Astrocyte (in vitro differentiated cells and primary cell): ENCODE measurements at regions not wholly inside any gene's neighbourhood (a gene's known extent, or its start where the extent isn't known, plus 50 kb on each side); places are given as distances from the start of the nearest gene placed in this dataset.

Experiments used
- CTCF ChIP-seq: IDR thresholded peaks from 2 replicates; pipeline ENCODE4 v1.5.1; 2011; ENCODE audit warnings: low read depth, mild to moderate bottlenecking, inconsistent platforms, low read length, moderate library complexity; ENCODE audit not compliant: insufficient read depth
- EZH2 ChIP-seq: IDR thresholded peaks from 2 replicates; pipeline ENCODE4 v1.6.1; 2012; ENCODE audit warnings: mild to moderate bottlenecking, low read length, inconsistent platforms; ENCODE audit not compliant: insufficient read depth

GRCh38 chr6:99810942-99811620 is 182.9 kb downstream of the MCHR2 start:
- TF ChIP-seq CTCF (no peak), EZH2 (no peak)
